Progenitor cell of endocrine pancreas (in vitro differentiated cells): ENCODE measurements at regions not wholly inside any gene's neighbourhood (a gene's known extent, or its start where the extent isn't known, plus 50 kb on each side); places are given as distances from the start of the nearest gene placed in this dataset.

ENCODE experiments used
- DNase-seq: peaks from one replicate; pipeline ENCODE4 v3.0.0; 2021; ENCODE audit warnings: low spot score; ENCODE audit not compliant: unreplicated experiment
- H3K27ac Mint-ChIP-seq: 2 replicates; pipeline ENCODE4 v1.8.0; 2021; ENCODE audit warnings: mild to moderate bottlenecking, moderate library complexity, mixed read lengths
- H3K27me3 Mint-ChIP-seq: 2 replicates; pipeline ENCODE4 v1.8.0; 2021; ENCODE audit warnings: mixed read lengths
- H3K36me3 Mint-ChIP-seq: 2 replicates; pipeline ENCODE4 v1.8.0; 2022; ENCODE audit warnings: mixed read lengths; ENCODE audit not compliant: insufficient read depth
- H3K4me1 Mint-ChIP-seq: 2 replicates; pipeline ENCODE4 v1.8.0; 2021; ENCODE audit warnings: low read depth, mixed read lengths
- H3K4me3 Mint-ChIP-seq: 2 replicates; pipeline ENCODE4 v1.8.0; 2021; ENCODE audit warnings: low read depth, mild to moderate bottlenecking, moderate library complexity, mixed read lengths
- H3K9me3 Mint-ChIP-seq: 2 replicates; pipeline ENCODE4 v1.8.0; 2021; ENCODE audit warnings: low read depth, mixed read lengths
- CTCF ChIP-seq: fragments of 200-600 bp; sonication (generic); IDR thresholded peaks from one replicate; pipeline ENCODE4 v1.5.0; 2021; ENCODE audit warnings: antibody characterized with exemption, mild to moderate bottlenecking; ENCODE audit not compliant: unreplicated experiment

- Mint-ChIP-seq H3K4me1 (peaks cover 4% of the 10 kb centered on the region), H3K9me3 (no peaks in the 10 kb centered on the region), H3K27me3 (peaks cover 40% of the 10 kb centered on the region), H3K4me3 (no peak overlapping the region), H3K27ac (no peak overlapping the region), H3K36me3 (no peaks in the 10 kb centered on the region)
- DNase-seq = no peak
- TF ChIP-seq CTCF = no peak
These were observed 87.2 kb downstream of the CTAGE1 start for GRCh38 chr18:22330508-22330907.

- Mint-ChIP-seq H3K4me1 (peaks cover 4% of the 10 kb centered on the region), H3K9me3 (no peaks in the 10 kb centered on the region), H3K36me3 (no peaks in the 10 kb centered on the region), H3K27me3 (peaks cover 36% of the 10 kb centered on the region), H3K4me3 (no peak overlapping the region), H3K27ac (no peak overlapping the region)
- TF ChIP-seq CTCF = no peak
- DNase-seq = no peak
These were observed 92.3 kb downstream of the CTAGE1 start for GRCh38 chr18:22325396-22325795.

- Mint-ChIP-seq H3K36me3 (no peaks in the 10 kb centered on the region), H3K4me1 (peaks cover 4% of the 10 kb centered on the region), H3K27ac (no peak overlapping the region), H3K4me3 (peak overlapping the region; percentile 60), H3K27me3 (peaks cover 31% of the 10 kb centered on the region), H3K9me3 (no peaks in the 10 kb centered on the region)
- peak; percentile 23 for DNase-seq
- peak; percentile 36 for TF ChIP-seq CTCF
These were observed 93.3 kb downstream of the CTAGE1 start for GRCh38 chr18:22324191-22325131.

- H3K27ac Mint-ChIP-seq = no peak overlapping the region
- H3K9me3 Mint-ChIP-seq = no peaks in the 10 kb centered on the region
- no peak for TF ChIP-seq CTCF
- no peak for DNase-seq
- H3K36me3 Mint-ChIP-seq = no peaks in the 10 kb centered on the region
- H3K4me3 Mint-ChIP-seq = no peak overlapping the region
- H3K27me3 Mint-ChIP-seq = peaks cover 18% of the 10 kb centered on the region
- peaks cover 13% of the 10 kb centered on the region for H3K4me1 Mint-ChIP-seq
These were observed 95.4 kb downstream of the CTAGE1 start for GRCh38 chr18:22322243-22322691.

- DNase-seq = no peak
- Mint-ChIP-seq H3K9me3 (no peaks in the 10 kb centered on the region), H3K36me3 (no peaks in the 10 kb centered on the region), H3K4me1 (peaks cover 13% of the 10 kb centered on the region), H3K27me3 (peaks cover 9% of the 10 kb centered on the region), H3K27ac (no peak overlapping the region), H3K4me3 (no peak overlapping the region)
- no peak for TF ChIP-seq CTCF
These were observed 96.9 kb downstream of the CTAGE1 start for GRCh38 chr18:22320771-22321170.
